ENCODE measurements at regions not wholly inside any gene's neighbourhood (a gene's known extent, or its start where the extent isn't known, plus 50 kb on each side); places are given as distances from the start of the nearest gene placed in this dataset.
A peak's percentile ranks its signal among the peaks of the same experiment; 100 is the strongest.

DNA sequence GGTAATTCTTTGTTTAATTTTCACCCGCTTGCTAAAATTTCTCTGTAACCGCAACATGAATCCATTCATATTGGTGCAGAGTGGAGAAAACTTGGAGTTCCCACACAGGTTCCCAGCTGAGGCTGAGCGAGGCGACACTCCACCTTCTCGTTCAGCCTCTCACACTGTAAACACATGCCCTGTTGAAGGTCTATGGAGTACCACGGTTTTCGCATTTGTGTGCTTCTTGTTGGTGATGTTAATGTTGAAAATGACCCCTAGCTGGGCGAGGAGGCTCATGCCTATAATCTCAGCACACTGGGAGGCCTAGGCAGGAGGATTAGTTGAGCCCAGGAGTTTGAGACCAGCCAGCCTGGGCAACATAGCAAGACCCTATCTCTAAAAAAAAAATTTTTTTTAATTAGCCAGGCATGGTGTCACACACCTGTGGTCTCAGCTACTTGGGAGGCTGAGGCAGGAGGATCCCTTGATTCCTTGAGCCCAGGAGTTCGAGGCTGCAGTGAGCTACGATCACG lies 67.2 kb downstream of the ARHGEF18 start:
- Histone ChIP-seq H3K36me3 (ENCODE audit: insufficient read depth, insufficient read length, low read length) (peaks cover 8% of the 10 kb centered on the region), H3K27me3 (ENCODE audit: insufficient read depth, insufficient read length) (no peaks in the 10 kb centered on the region), H3K4me3 (ENCODE audit: insufficient read length, low read depth) (no peak overlapping the region), H3K9ac (ENCODE audit: insufficient read length, low read depth) (no peak overlapping the region), H3K9me3 (ENCODE audit: insufficient read depth, low read length) (no peaks in the 10 kb centered on the region), H3K4me1 (ENCODE audit: insufficient read depth, insufficient read length) (peaks cover 2% of the 10 kb centered on the region)
- TF ChIP-seq YY1 (IDR thresholded peaks at IDR 0.05; ENCODE audit: insufficient read depth, insufficient read length) (no peak), ZNF274 (IDR thresholded peaks at IDR 0.05; ENCODE audit: low read depth, low read length) (no peak), SUZ12 (IDR thresholded peaks at IDR 0.05; ENCODE audit: extremely low read depth, insufficient read depth, insufficient read length) (no peak)
- no peak for DNase-seq (ENCODE audit: low read depth, low spot score)

DNA sequence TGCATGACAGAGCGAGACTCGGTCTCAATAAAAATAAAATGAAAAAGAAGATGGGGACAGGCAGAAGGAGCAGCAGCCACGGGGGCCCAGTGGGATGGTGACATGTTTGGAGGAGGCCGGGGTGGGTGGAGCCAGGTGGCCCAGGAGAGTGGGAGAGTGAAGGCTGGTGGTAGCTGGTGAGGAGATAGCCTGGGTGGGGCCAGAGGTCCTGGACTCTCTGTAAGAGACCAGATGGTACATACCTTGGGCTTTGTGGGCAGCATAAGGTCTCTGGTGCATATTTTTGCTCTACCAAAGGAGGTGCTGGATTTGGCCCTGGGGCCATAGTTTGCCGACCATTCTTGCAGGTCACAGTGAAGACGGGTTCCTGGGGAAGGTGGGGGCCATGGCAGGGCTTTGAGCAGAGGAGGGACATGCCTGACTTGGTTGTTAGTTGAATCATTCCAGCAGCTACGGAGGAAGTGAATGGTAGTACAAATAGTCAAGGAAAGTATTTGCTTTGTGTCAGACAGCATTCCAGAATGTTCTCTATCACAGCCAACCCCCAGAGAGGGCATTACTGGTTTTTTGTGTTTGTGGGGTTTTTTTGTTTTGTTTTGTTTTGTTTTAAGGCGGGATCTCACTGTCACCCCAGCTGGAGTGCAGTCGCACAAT lies 69.1 kb downstream of the ARHGEF18 start:
- TF ChIP-seq SUZ12 (IDR thresholded peaks at IDR 0.05; ENCODE audit: extremely low read depth, insufficient read depth, insufficient read length) (no peak), YY1 (IDR thresholded peaks at IDR 0.05; ENCODE audit: insufficient read depth, insufficient read length) (no peak), ZNF274 (IDR thresholded peaks at IDR 0.05; ENCODE audit: low read depth, low read length) (no peak)
- Histone ChIP-seq H3K4me1 (ENCODE audit: insufficient read depth, insufficient read length) (peaks cover 7% of the 10 kb centered on the region), H3K36me3 (ENCODE audit: insufficient read depth, insufficient read length, low read length) (peaks cover 14% of the 10 kb centered on the region), H3K4me3 (ENCODE audit: insufficient read length, low read depth) (no peak overlapping the region), H3K9me3 (ENCODE audit: insufficient read depth, low read length) (no peaks in the 10 kb centered on the region), H3K27me3 (ENCODE audit: insufficient read depth, insufficient read length) (no peaks in the 10 kb centered on the region), H3K9ac (ENCODE audit: insufficient read length, low read depth) (no peak overlapping the region)
- no peak for DNase-seq (ENCODE audit: low read depth, low spot score)

DNA sequence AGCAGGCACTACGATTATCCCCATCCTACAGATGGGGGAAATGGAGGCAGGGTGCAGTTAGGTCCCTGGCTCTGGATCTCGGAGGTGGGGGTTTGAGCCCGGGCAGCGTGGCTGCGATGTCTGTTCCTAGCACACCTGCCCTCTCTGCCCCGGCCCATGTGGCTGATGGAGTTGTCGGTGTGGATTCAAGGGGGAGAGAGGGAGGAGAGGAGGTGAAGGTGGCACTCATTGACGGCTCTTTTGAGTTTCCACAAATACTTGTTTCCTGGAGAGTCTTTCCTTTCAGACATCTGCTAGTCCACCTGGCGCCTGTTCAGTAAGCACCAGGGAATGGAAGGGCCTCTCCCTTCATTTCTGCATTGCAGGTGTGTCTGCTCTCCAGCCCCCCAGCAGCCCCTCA lies 69.9 kb downstream of the ARHGEF18 start:
- Histone ChIP-seq H3K36me3 (ENCODE audit: insufficient read depth, insufficient read length, low read length) (peaks cover 21% of the 10 kb centered on the region), H3K27me3 (ENCODE audit: insufficient read depth, insufficient read length) (no peaks in the 10 kb centered on the region), H3K9me3 (ENCODE audit: insufficient read depth, low read length) (no peaks in the 10 kb centered on the region), H3K4me3 (ENCODE audit: insufficient read length, low read depth) (no peak overlapping the region), H3K4me1 (ENCODE audit: insufficient read depth, insufficient read length) (peaks cover 7% of the 10 kb centered on the region), H3K9ac (ENCODE audit: insufficient read length, low read depth) (no peak overlapping the region)
- TF ChIP-seq SUZ12 (IDR thresholded peaks at IDR 0.05; ENCODE audit: extremely low read depth, insufficient read depth, insufficient read length) (no peak), YY1 (IDR thresholded peaks at IDR 0.05; ENCODE audit: insufficient read depth, insufficient read length) (no peak), ZNF274 (IDR thresholded peaks at IDR 0.05; ENCODE audit: low read depth, low read length) (no peak)
- DNase-seq (ENCODE audit: low read depth, low spot score), result no peak

DNA sequence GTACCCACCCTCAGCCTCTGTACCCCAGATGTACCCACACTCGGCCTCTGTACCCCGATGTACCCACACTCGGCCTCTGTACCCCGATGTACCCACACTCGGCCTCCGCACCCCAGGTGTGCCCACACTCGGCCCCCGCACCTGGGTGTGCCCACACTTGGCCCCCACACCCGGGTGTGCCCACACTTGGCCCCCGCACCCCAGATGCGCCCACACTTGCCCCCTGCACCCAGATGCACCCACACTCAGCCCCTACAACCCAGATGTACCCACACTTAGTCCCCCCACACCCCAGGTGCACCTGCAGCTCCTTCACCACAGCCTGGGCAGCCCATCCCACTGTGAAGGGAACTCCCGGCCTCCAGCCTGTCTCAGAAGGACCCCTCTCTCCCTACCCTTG lies 69.7 kb downstream of the PEX11G start:
- H3K36me3 ChIP-seq (ENCODE audit: insufficient read depth, insufficient read length, low read length), result peaks cover 23% of the 10 kb centered on the region
- no peak overlapping the region for H3K9ac ChIP-seq (ENCODE audit: insufficient read length, low read depth)
- peaks cover 7% of the 10 kb centered on the region for H3K4me1 ChIP-seq (ENCODE audit: insufficient read depth, insufficient read length)
- DNase-seq (ENCODE audit: low read depth, low spot score), result no peak
- no peaks in the 10 kb centered on the region for H3K9me3 ChIP-seq (ENCODE audit: insufficient read depth, low read length)
- H3K27me3 ChIP-seq (ENCODE audit: insufficient read depth, insufficient read length), result no peaks in the 10 kb centered on the region
- TF ChIP-seq YY1 (IDR thresholded peaks at IDR 0.05; ENCODE audit: insufficient read depth, insufficient read length), result no peak
- TF ChIP-seq ZNF274 (IDR thresholded peaks at IDR 0.05; ENCODE audit: low read depth, low read length), result no peak
- TF ChIP-seq SUZ12 (IDR thresholded peaks at IDR 0.05; ENCODE audit: extremely low read depth, insufficient read depth, insufficient read length), result no peak
- H3K4me3 ChIP-seq (ENCODE audit: insufficient read length, low read depth), result no peak overlapping the region

DNA sequence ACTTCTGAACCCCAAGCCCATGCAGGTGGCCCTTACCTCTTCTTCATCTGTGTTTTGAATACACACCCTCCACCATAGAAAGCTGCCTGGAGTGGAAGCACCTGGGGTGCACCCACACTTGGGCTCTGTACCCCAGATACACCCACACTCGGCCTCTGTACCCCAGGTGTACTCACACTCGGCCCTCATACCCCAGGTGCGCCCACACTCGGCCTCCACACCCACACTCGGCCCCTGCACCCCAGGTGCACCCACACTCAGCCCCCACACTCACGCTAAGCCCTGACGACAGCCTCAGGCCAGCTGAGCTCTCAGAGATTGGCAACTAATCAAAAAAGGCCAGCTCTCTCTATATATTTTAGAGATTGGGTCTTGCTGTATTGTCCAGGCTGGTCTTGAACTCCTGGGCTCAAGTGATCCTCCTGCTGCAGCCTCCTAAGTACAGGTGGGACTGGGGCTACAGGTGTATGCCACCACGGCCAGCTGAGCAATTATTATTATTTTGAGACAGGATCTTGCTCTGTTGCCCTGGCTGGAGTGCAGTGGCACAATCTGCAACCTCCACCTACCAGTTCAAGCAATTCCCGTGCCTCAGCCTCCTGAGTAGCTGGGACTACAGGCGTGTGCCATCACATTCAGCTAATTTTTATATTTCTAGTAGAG lies 68.9 kb downstream of the PEX11G start:
- Histone ChIP-seq H3K9ac (ENCODE audit: insufficient read length, low read depth) (no peak overlapping the region), H3K4me1 (ENCODE audit: insufficient read depth, insufficient read length) (peaks cover 7% of the 10 kb centered on the region), H3K27me3 (ENCODE audit: insufficient read depth, insufficient read length) (no peaks in the 10 kb centered on the region), H3K4me3 (ENCODE audit: insufficient read length, low read depth) (no peak overlapping the region), H3K36me3 (ENCODE audit: insufficient read depth, insufficient read length, low read length) (peaks cover 23% of the 10 kb centered on the region), H3K9me3 (ENCODE audit: insufficient read depth, low read length) (no peaks in the 10 kb centered on the region)
- TF ChIP-seq YY1 (IDR thresholded peaks at IDR 0.05; ENCODE audit: insufficient read depth, insufficient read length), result no peak
- no peak for TF ChIP-seq SUZ12 (IDR thresholded peaks at IDR 0.05; ENCODE audit: extremely low read depth, insufficient read depth, insufficient read length)
- no peak for TF ChIP-seq ZNF274 (IDR thresholded peaks at IDR 0.05; ENCODE audit: low read depth, low read length)
- DNase-seq (ENCODE audit: low read depth, low spot score), result no peak

DNA sequence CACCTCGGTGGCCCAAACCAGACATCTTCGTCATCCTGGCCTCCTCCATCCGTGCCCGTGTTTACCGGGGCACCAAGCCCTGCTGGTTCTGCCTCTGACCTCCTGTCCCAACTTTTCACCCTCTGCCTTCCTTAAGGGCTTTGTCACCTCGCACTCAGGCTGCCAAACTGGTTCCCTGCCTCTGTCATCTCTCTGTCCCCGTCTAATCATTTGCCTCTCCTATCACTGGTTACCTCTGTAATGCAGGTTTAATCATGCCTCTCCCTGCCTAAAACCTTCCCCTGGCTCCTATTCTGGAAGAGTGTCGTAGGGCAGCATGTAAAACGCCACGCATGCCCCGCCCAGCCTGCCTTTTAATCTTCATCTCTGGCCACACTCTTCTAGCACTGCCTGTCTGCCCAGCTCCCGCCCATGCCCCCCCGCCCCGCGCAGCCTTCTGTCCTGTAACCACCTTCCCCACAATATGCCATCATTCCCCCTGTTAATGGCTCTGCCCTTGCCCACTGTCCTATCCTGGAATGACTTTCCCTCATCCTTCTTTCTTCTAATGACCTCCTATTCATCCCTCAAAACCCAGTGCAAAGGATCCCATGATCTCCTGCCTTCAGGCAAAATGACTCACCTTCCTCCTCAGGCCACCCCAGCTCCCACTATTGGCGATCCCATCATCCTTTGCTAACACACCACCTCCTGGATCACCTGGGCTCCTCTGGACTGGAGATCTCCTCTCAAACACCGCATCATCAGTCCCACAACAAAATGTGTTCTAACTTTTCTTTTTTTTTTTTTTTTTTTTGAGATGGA lies 66.7 kb downstream of the PEX11G start:
- peak overlapping the region; percentile 61 for H3K9ac ChIP-seq (ENCODE audit: insufficient read length, low read depth)

More for the DNA sequence above, 66.7 kb downstream of the PEX11G start:
- no peak for DNase-seq (ENCODE audit: low read depth, low spot score)
- H3K36me3 ChIP-seq (ENCODE audit: insufficient read depth, insufficient read length, low read length), result peaks cover 23% of the 10 kb centered on the region
- H3K4me1 ChIP-seq (ENCODE audit: insufficient read depth, insufficient read length), result peaks cover 7% of the 10 kb centered on the region
- H3K4me3 ChIP-seq (ENCODE audit: insufficient read length, low read depth), result no peak overlapping the region
- TF ChIP-seq SUZ12 (IDR thresholded peaks at IDR 0.05; ENCODE audit: extremely low read depth, insufficient read depth, insufficient read length) (no peak), YY1 (IDR thresholded peaks at IDR 0.05; ENCODE audit: insufficient read depth, insufficient read length) (no peak), ZNF274 (IDR thresholded peaks at IDR 0.05; ENCODE audit: low read depth, low read length) (no peak)
- H3K9me3 ChIP-seq (ENCODE audit: insufficient read depth, low read length), result no peaks in the 10 kb centered on the region
- H3K27me3 ChIP-seq (ENCODE audit: insufficient read depth, insufficient read length), result no peaks in the 10 kb centered on the region

All from NT2/D1 (cell line).